Lower leg skin (tissue), 4 donors: ENCODE measurements at regions not wholly inside any gene's neighbourhood (a gene's known extent, or its start where the extent isn't known, plus 50 kb on each side); places are given as distances from the start of the nearest gene placed in this dataset.

Experiments used
- DNase-seq, 2 donors: peaks; one replicate each; pipeline ENCODE4 v3.0.0-alpha.2; 2019; ENCODE audit warnings: low spot score in 2 of 2
- H3K4me3 ChIP-seq: fragments of 200-600 bp; sonication (generic); 2 replicates; pipeline ENCODE4 v1.5.1; 2017; ENCODE audit warnings: mild to moderate bottlenecking, low read depth; ENCODE audit not compliant: poor library complexity, severe bottlenecking
- POLR2A ChIP-seq, 2 donors: fragments of 450-650 bp; IDR thresholded peaks; one replicate each; pipeline ENCODE4 v1.6.1; 2016 to 2017; ENCODE audit warnings: antibody characterized with exemption in 2 of 2, mild to moderate bottlenecking in 1 of 2, moderate library complexity in 1 of 2
- WGBS, 2 donors: methylation state at CpG; one replicate each; pipeline ENCODE4 v1.1.5; 2018; 5-methylcytosine and 5-hydroxymethylcytosine counted together
- intact Hi-C: fragments of 100-400 bp; cut with DNase I; formaldehyde crosslinking; loops from one replicate; pipeline ENCODE4 v1.15.0; 2023; ENCODE audit warnings: low total_unique reads
- TF ChIP-seq, protein P1 (sequence below), 3 donors: fragments of 450-650 bp; IDR thresholded peaks; one replicate each; pipeline ENCODE4 v1.5.1; 2016; ENCODE audit warnings: antibody characterized with exemption in 3 of 3, mild to moderate bottlenecking in 3 of 3, moderate library complexity in 2 of 3

DNA sequence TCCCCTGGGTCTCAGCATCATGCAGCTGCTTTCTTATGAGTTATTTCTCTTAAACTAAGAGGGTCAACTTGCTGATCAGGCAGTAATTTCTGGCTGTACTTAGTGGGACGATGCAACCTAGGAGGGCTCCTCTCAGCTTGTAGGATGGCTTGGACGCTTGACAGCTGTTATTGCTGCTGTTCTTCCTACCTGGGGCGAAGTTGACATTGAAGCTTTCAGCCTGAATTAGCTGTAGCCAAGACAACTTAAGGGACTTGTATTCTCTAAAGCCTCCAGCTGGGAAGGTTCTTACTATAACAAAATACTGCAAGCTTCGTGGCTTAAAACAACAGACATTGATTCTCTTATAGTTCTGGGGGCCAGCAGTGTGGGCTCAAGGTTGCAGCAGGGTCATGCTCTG is 224.9 kb downstream of the ACTR3B start:
- 54 to 55% methylated on average over 4 of the region's 4 CpGs for WGBS, 2 donors
- intact Hi-C loops: no loop called here
- DNase-seq: no peak
- TF ChIP-seq, protein P1, sequence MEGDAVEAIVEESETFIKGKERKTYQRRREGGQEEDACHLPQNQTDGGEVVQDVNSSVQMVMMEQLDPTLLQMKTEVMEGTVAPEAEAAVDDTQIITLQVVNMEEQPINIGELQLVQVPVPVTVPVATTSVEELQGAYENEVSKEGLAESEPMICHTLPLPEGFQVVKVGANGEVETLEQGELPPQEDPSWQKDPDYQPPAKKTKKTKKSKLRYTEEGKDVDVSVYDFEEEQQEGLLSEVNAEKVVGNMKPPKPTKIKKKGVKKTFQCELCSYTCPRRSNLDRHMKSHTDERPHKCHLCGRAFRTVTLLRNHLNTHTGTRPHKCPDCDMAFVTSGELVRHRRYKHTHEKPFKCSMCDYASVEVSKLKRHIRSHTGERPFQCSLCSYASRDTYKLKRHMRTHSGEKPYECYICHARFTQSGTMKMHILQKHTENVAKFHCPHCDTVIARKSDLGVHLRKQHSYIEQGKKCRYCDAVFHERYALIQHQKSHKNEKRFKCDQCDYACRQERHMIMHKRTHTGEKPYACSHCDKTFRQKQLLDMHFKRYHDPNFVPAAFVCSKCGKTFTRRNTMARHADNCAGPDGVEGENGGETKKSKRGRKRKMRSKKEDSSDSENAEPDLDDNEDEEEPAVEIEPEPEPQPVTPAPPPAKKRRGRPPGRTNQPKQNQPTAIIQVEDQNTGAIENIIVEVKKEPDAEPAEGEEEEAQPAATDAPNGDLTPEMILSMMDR (IDR thresholded peaks at IDR 0.05): no peak
- TF ChIP-seq POLR2A (IDR thresholded peaks at IDR 0.05): no peak
- H3K4me3 ChIP-seq: no peak overlapping the region

DNA sequence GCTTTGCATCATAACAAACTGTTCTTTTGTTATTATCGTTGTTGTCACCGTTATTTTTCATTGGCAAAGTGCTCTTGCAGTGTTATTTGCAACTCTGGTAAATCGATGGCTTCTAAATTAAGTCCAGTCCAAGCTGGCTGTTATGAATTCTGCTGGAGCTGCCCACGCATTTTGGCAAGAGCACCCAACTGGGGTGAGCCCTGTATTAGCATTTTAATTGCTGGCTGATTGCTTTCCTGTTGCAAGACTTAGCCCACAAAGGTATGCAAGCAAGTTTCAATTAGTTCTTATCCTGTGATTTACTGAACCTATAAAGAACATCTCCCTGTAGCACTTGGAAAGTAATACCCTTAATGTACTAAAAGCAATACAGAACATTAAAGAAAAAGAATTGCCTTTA is 226.8 kb downstream of the ACTR3B start:
- no peak overlapping the region for H3K4me3 ChIP-seq
- intact Hi-C loops: no loop called here
- no peak for DNase-seq
- 20 to 38% methylated on average over 4 of the region's 4 CpGs for WGBS, 2 donors
- TF ChIP-seq POLR2A (IDR thresholded peaks at IDR 0.05): no peak
- TF ChIP-seq, protein P1 (IDR thresholded peaks at IDR 0.05): no peak

DNA sequence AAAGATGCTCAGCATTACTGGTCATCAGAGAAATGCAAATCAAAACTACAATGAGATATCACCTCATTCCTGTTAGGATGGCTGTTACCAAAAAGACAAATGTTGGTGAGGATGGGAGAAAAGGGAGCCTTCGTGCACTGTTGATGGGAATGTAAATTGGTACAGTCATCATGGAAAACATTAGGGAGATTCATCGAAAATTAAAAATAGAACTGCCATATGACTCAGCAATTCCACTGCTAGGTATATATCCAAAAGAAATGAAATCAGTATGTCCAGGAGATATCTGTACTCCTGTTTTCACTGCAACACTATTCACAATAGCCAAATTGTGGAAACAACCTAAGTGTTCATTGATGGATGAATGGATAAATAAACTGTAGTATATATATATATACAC is 228.1 kb downstream of the ACTR3B start:
- no peak for DNase-seq
- intact Hi-C loops: no loop called here

DNA sequence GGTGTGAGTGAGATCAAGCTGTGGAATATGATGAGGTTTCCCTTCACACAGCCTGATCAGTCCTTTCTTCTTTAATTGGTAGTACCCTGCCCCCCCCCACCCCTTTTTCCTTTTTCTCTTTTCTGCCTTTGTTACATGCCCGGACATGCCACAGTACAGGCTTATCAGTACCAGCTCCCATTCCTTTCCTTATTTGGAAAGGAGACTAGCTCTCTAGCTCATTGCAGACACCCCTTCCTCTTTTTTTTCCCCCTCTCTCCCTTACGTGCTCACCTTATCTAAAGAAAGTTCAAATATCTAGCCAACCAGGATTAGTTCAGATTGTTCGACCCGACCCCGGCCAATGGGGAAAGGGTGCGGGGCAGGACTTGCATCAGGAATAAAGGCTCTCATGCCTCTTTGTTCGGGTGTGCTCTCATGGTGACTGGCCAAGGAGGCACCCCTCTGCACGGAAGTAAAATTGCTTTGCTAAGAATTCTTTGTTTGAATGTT is 230.4 kb downstream of the ACTR3B start:
- WGBS, 2 donors: 57 to 61% methylated on average over 8 of the region's 8 CpGs
- peak in 1 of 2 donors; percentile 18 for DNase-seq
- TF ChIP-seq, protein P1 (IDR thresholded peaks at IDR 0.05): no peak
- no peak for TF ChIP-seq POLR2A (IDR thresholded peaks at IDR 0.05)
- H3K4me3 ChIP-seq: no peak overlapping the region
- intact Hi-C loops: no loop called here

More for the DNA sequence above, 228.1 kb downstream of the ACTR3B start:
- 74 to 79% methylated on average over 2 of the region's 2 CpGs for WGBS, 2 donors
- H3K4me3 ChIP-seq: no peak overlapping the region
- TF ChIP-seq POLR2A (IDR thresholded peaks at IDR 0.05): no peak
- TF ChIP-seq, protein P1 (IDR thresholded peaks at IDR 0.05): no peak

DNA sequence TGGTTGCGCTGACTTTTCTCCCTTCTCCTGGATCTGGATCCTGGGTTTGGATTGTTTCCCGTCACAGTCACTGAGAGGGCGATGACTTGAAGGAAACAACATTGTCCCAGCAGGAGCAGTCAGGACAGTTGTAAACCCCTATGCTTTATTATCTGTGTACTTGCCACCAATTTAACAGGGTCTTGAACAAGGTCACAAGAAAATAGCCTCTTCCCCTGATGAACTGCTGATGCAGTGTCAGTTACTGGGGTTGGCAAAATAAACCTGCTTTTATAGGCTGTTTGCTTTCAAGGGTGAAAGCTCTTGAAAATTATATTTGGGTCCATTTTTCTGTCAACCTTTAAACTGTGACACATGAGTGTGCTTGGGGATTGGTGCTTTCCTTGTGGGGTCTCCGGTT is 238.9 kb downstream of the ACTR3B start:
- no peak for TF ChIP-seq POLR2A (IDR thresholded peaks at IDR 0.05)
- TF ChIP-seq, protein P1 (IDR thresholded peaks at IDR 0.05): no peak
- H3K4me3 ChIP-seq: no peak overlapping the region
- 81 to 89% methylated on average over 4 of the region's 4 CpGs for WGBS, 2 donors
- intact Hi-C loops: no loop called here
- no peak for DNase-seq

DNA sequence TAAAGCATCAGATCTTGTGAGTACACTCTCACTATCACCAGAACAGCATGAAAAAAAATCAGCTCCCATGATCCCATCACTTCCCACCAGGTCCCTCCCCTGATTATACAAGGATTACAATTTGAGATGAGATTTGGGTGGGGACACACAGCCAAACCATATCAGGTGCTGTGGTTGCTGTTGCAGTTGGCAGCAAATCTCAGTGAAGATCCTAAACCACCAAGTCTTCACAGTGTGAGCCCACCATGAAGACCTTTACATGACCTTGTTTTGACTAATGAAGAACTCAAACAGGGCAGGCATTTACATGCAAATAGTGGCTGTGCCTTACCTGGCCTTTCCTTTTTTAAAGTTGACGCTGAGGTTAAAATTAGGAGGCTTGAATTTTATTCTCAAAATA is 242.6 kb downstream of the ACTR3B start:
- H3K4me3 ChIP-seq: no peak overlapping the region
- no peak for DNase-seq
- TF ChIP-seq, protein P1 (IDR thresholded peaks at IDR 0.05): no peak
- no peak for TF ChIP-seq POLR2A (IDR thresholded peaks at IDR 0.05)
- WGBS, 2 donors: 85 to 89% methylated on average over 1 of the region's 1 CpG
- intact Hi-C loops: no loop called here
